GM18861 (cell line): ENCODE measurements at regions not wholly inside any gene's neighbourhood (a gene's known extent, or its start where the extent isn't known, plus 50 kb on each side); places are given as distances from the start of the nearest gene placed in this dataset.

Experiments
- ATAC-seq: cut with Tn5 transposase; IDR thresholded peaks from one replicate; pipeline ENCODE4 v1.9.1; 2021; ENCODE audit not compliant: unreplicated experiment

GRCh38 chr6:88558981-88559380 lies 392.8 kb upstream of the CNR1 start:
- ATAC-seq = no peak

- no peak for ATAC-seq
Measured at GRCh38 chr6:88556663-88557062, 390.5 kb upstream of the CNR1 start.

- no peak for ATAC-seq
Measured at GRCh38 chr6:88548891-88549505, 382.9 kb upstream of the CNR1 start.

GRCh38 chr6:88547768-88548167 lies 381.6 kb upstream of the CNR1 start:
- no peak for ATAC-seq

- ATAC-seq = no peak
Measured at GRCh38 chr6:88545991-88546390, 379.8 kb upstream of the CNR1 start.

GRCh38 chr6:88544986-88545612 lies 379.0 kb upstream of the CNR1 start:
- ATAC-seq = no peak

- no peak for ATAC-seq
Measured at GRCh38 chr6:88539295-88539764, 373.2 kb upstream of the CNR1 start.

GRCh38 chr6:88538840-88539239 lies 372.7 kb upstream of the CNR1 start:
- no peak for ATAC-seq

- no peak for ATAC-seq
Measured at GRCh38 chr6:88538130-88538706, 372.1 kb upstream of the CNR1 start.

GRCh38 chr6:88536071-88536625 lies 370.0 kb upstream of the CNR1 start:
- no peak for ATAC-seq

GRCh38 chr6:88535306-88535705 lies 369.2 kb upstream of the CNR1 start:
- no peak for ATAC-seq

GRCh38 chr6:88532241-88532860 lies 366.2 kb upstream of the CNR1 start:
- no peak for ATAC-seq

- ATAC-seq = no peak
Measured at GRCh38 chr6:88529726-88530125, 363.6 kb upstream of the CNR1 start.

- no peak for ATAC-seq
Measured at GRCh38 chr6:88520445-88520844, 354.3 kb upstream of the CNR1 start.

- ATAC-seq = no peak
Measured at GRCh38 chr6:88520017-88520338, 353.8 kb upstream of the CNR1 start.

GRCh38 chr6:88519301-88520016 lies 353.3 kb upstream of the CNR1 start:
- ATAC-seq = no peak

- ATAC-seq = no peak
Measured at GRCh38 chr6:88517737-88518136, 351.6 kb upstream of the CNR1 start.

- no peak for ATAC-seq
Measured at GRCh38 chr6:88513920-88514319, 347.8 kb upstream of the CNR1 start.

GRCh38 chr6:88513471-88513870 lies 347.3 kb upstream of the CNR1 start:
- no peak for ATAC-seq

- no peak for ATAC-seq
Measured at GRCh38 chr6:88512951-88513350, 346.8 kb upstream of the CNR1 start.

GRCh38 chr6:88502391-88502790 lies 336.2 kb upstream of the CNR1 start:
- no peak for ATAC-seq
